ENCODE measurements at regions not wholly inside any gene's neighbourhood (a gene's known extent, or its start where the extent isn't known, plus 50 kb on each side); places are given as distances from the start of the nearest gene placed in this dataset.

DNA sequence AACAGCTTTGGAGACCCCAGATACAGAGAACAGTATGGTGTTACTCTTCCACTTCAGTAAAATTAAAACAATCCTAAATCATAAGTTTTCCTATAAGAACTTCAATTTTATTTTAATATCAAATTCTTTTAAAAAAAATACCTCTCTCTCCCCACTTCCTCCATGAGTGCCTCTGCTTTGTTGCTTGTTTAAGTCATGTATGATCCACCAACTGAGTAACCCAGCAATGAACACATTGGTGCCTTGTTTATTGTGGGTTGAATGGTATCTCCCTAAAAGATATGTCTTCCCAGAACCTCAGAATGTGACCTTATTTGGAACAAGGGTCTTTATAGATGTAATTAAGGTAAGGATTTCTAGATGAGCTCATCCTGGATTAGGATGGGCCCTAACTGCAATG, 143.5 kb upstream of the EGLN3 start:
- TF ChIP-seq CTCF (IDR thresholded peaks at IDR 0.05) = no peak

GRCh38 chr14:34093883-34094282, 143.0 kb upstream of the EGLN3 start:
- no peak for TF ChIP-seq CTCF (IDR thresholded peaks at IDR 0.05)

- no peak for TF ChIP-seq CTCF (IDR thresholded peaks at IDR 0.05)
Observed at GRCh38 chr14:34090451-34090850, 139.6 kb upstream of the EGLN3 start.

GRCh38 chr14:34088914-34089313, 138.0 kb upstream of the EGLN3 start:
- TF ChIP-seq CTCF (IDR thresholded peaks at IDR 0.05) = no peak

DNA sequence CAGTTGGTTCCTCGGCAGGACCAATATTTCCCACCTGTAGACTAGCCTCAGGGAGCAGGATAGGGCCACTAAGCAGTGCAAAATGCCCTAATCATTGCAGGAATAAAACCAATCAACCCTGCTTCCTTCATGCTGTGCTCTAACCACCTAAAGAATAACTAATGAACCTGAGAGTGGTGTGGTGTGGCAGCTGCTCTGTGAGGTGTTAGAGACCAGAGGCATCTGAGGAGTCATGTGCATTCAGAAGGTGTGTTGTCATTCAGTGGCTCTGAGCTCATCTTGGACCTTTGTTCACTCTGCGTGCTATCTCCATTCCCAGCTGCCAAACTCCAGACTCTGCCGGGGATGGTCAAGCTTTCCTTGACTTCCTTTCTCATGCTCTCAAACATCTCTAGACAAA, 136.7 kb upstream of the EGLN3 start:
- TF ChIP-seq CTCF (IDR thresholded peaks at IDR 0.05) = no peak

DNA sequence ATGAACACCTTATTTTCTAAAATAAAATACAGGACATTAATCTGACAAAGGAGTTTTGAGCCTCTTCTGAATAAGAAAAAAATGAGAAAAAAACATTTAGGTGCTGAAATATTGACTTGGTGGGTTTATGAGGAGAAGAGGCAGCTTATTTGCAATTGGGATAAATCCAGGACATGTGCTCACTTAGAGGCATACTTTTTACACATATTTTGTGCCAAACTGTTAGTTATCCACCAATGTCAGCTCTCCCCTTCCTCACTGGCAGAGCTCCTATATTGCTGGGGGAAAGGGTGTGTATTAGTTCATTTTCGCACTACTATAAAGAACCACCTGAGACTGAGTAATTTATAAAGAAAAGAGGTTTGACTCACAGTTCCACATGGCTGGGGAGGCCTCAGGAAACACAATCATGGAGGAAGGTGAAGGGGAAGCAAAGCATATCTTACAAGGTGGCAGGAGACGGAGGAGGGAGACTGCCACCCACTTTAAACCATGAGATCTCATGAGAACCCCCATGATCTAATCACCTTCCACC, 135.4 kb upstream of the EGLN3 start:
- TF ChIP-seq CTCF (IDR thresholded peaks at IDR 0.05) = no peak

GRCh38 chr14:34085695-34086094, 134.8 kb upstream of the EGLN3 start:
- TF ChIP-seq CTCF (IDR thresholded peaks at IDR 0.05) = no peak

DNA sequence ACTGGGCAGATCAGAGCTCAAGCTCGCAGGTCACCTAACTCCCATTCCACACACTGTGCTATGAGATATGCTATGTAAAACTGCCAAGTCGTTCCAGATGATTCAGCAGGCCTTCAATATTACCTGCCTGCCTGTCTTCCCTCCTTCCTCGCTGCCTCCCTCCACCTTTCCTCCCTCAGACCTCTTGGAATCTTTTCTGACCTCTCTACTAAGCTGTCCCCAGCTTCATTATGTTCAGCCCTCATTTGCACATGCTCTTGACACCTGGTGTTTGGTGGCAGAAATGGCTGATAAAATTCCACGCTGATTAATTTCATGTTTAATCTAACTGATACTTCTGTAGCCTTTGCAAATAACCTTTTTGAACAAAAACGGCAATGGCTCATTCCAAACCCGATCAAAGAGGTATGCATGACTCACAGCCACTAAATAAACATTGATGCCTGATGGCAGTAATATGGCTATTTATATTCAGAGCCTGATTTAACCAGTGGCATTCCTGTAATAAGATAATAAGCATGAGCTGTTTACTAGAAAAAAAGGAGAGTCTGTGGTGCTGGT, 130.8 kb upstream of the EGLN3 start:
- TF ChIP-seq CTCF (IDR thresholded peaks at IDR 0.05) = no peak
